WTC11 (cell line): ENCODE measurements at regions not wholly inside any gene's neighbourhood (a gene's known extent, or its start where the extent isn't known, plus 50 kb on each side); places are given as distances from the start of the nearest gene placed in this dataset.

ENCODE experiments used
- ATAC-seq: fragments of 200-7000 bp; cut with Tn5 transposase; 2 replicates; pipeline ENCODE4 v1.10.0; 2021; ENCODE audit warnings: mild to moderate bottlenecking, moderate library complexity
- CTCF ChIA-PET: fragments of 300-600 bp; sonication (Branson Sonifier 250); formaldehyde crosslinking; loops from one replicate; lab custom pipeline; 2021; ENCODE audit warnings: antibody characterized with exemption; lab: Charles Lee
- POLR2A ChIA-PET: fragments of 350-600 bp; sonication (Branson Sonifier 250); formaldehyde crosslinking; loops from one replicate; lab custom pipeline; 2021; ENCODE audit warnings: antibody characterized with exemption; lab: Charles Lee
- DNase-seq: peaks from one replicate; pipeline ENCODE4 v3.0.0; 2021; ENCODE audit warnings: low spot score
- H3K27ac Mint-ChIP-seq: 2 replicates; pipeline ENCODE4 v1.8.0; 2021; ENCODE audit warnings: mixed read lengths
- H3K27me3 Mint-ChIP-seq: 2 replicates; pipeline ENCODE4 v1.8.0; 2021; ENCODE audit warnings: low read depth, mild to moderate bottlenecking, moderate library complexity, mixed read lengths
- H3K36me3 Mint-ChIP-seq: 2 replicates; pipeline ENCODE4 v1.8.0; 2021; ENCODE audit warnings: mixed read lengths
- H3K4me1 Mint-ChIP-seq: 2 replicates; pipeline ENCODE4 v1.8.0; 2022; ENCODE audit warnings: mixed read lengths
- H3K4me3 Mint-ChIP-seq: 2 replicates; pipeline ENCODE4 v1.8.0; 2021; ENCODE audit warnings: mild to moderate bottlenecking, moderate library complexity, mixed read lengths
- H3K9me3 Mint-ChIP-seq: 2 replicates; pipeline ENCODE4 v1.8.0; 2021; ENCODE audit warnings: mixed read lengths
- HMGXB4 ChIP-seq: sonication (generic); formaldehyde crosslinking; IDR thresholded peaks from 2 replicates; pipeline ENCODE4 v1.8.1; 2023; ENCODE audit warnings: mild to moderate bottlenecking, moderate library complexity, missing genetic modification reagents
- NFYB ChIP-seq: sonication (generic); formaldehyde crosslinking; conservative IDR thresholded peaks from 2 replicates; pipeline ENCODE4 v1.8.0; 2022; ENCODE audit warnings: low read depth, missing genetic modification reagents
- PRDM15 ChIP-seq: sonication (generic); formaldehyde crosslinking; IDR thresholded peaks from 2 replicates; pipeline ENCODE4 v1.8.0; 2022; ENCODE audit warnings: missing genetic modification reagents
- PRRX2 ChIP-seq: fragments of 250-450 bp; sonication (Bioruptor Pico); IDR thresholded peaks from 2 replicates; pipeline ENCODE4 v1.8.0; 2021; ENCODE audit warnings: mild to moderate bottlenecking
- SMAD4 ChIP-seq: sonication (generic); formaldehyde crosslinking; IDR thresholded peaks from 2 replicates; pipeline ENCODE4 v1.8.0; 2022; ENCODE audit warnings: mild to moderate bottlenecking, missing genetic modification reagents
- TEAD1 ChIP-seq: sonication (generic); formaldehyde crosslinking; IDR thresholded peaks from 2 replicates; pipeline ENCODE4 v1.8.0; 2022; ENCODE audit warnings: mild to moderate bottlenecking, missing genetic modification reagents
- TEAD4 ChIP-seq: sonication (generic); formaldehyde crosslinking; IDR thresholded peaks from 2 replicates; pipeline ENCODE4 v1.8.0; 2022; ENCODE audit warnings: mild to moderate bottlenecking, missing genetic modification reagents
- ZNF671 ChIP-seq: fragments of 250-450 bp; sonication (Bioruptor Pico); IDR thresholded peaks from 2 replicates; pipeline ENCODE4 v1.8.0; 2021; ENCODE audit warnings: mild to moderate bottlenecking
- TF ChIP-seq, protein P1 (sequence below): fragments of 250-450 bp; sonication (Bioruptor Pico); IDR thresholded peaks from 2 replicates; pipeline ENCODE4 v1.9.0; 2021; ENCODE audit warnings: mild to moderate bottlenecking, borderline replicate concordance
- TF ChIP-seq, protein P2 (sequence below): sonication (generic); formaldehyde crosslinking; IDR thresholded peaks from 2 replicates; pipeline ENCODE4 v1.8.1; 2022; ENCODE audit warnings: low read depth, missing genetic modification reagents, borderline replicate concordance
- TF ChIP-seq, protein P3 (sequence below): sonication (generic); formaldehyde crosslinking; IDR thresholded peaks from 2 replicates; pipeline ENCODE4 v1.8.1; 2022; ENCODE audit warnings: missing genetic modification reagents, borderline replicate concordance
- TF ChIP-seq, protein P4 (sequence below): sonication (generic); formaldehyde crosslinking; IDR thresholded peaks from 2 replicates; pipeline ENCODE4 v1.8.1; 2022; ENCODE audit warnings: mild to moderate bottlenecking, moderate library complexity, missing genetic modification reagents

- TF ChIP-seq, protein P1, sequence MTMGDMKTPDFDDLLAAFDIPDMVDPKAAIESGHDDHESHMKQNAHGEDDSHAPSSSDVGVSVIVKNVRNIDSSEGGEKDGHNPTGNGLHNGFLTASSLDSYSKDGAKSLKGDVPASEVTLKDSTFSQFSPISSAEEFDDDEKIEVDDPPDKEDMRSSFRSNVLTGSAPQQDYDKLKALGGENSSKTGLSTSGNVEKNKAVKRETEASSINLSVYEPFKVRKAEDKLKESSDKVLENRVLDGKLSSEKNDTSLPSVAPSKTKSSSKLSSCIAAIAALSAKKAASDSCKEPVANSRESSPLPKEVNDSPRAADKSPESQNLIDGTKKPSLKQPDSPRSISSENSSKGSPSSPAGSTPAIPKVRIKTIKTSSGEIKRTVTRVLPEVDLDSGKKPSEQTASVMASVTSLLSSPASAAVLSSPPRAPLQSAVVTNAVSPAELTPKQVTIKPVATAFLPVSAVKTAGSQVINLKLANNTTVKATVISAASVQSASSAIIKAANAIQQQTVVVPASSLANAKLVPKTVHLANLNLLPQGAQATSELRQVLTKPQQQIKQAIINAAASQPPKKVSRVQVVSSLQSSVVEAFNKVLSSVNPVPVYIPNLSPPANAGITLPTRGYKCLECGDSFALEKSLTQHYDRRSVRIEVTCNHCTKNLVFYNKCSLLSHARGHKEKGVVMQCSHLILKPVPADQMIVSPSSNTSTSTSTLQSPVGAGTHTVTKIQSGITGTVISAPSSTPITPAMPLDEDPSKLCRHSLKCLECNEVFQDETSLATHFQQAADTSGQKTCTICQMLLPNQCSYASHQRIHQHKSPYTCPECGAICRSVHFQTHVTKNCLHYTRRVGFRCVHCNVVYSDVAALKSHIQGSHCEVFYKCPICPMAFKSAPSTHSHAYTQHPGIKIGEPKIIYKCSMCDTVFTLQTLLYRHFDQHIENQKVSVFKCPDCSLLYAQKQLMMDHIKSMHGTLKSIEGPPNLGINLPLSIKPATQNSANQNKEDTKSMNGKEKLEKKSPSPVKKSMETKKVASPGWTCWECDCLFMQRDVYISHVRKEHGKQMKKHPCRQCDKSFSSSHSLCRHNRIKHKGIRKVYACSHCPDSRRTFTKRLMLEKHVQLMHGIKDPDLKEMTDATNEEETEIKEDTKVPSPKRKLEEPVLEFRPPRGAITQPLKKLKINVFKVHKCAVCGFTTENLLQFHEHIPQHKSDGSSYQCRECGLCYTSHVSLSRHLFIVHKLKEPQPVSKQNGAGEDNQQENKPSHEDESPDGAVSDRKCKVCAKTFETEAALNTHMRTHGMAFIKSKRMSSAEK (CRISPR knock-in tag): no peak
Observed at GRCh38 chr13:47890146-47890814, 110.8 kb downstream of the SUCLA2 start (continued).

DNA sequence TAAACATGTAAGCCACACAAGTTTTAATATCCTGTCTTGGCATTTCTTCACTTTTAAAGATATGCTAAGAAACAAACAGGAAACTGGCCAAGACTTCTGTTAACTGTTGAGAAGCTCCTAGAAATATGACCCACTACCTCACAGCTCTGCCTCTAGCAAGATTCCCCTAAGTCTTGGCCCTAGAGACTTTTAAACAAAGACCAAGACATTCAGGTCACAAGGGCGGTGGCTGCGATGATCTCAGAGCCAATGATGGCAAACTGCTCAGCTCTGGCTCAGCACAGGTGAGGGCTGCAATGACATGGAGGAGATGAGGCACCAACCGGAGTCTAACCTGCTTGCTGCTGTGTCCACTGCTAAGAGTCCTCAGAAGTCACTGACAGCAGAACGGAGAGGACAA is 114.8 kb downstream of the SUCLA2 start:
- Mint-ChIP-seq H3K4me1 (no peaks in the 10 kb centered on the region; the same call in 1 of the 2 replicates), H3K27me3 (no peaks in the 10 kb centered on the region), H3K9me3 (no peaks in the 10 kb centered on the region), H3K4me3 (no peak overlapping the region), H3K36me3 (no peaks in the 10 kb centered on the region), H3K27ac (no peak overlapping the region)
- no peak for DNase-seq
- no peak for TF ChIP-seq SMAD4 (CRISPR knock-in tag)
- no peak for TF ChIP-seq ZNF671 (CRISPR knock-in tag)
- TF ChIP-seq PRDM15 (CRISPR knock-in tag): no peak
- TF ChIP-seq, protein P2, sequence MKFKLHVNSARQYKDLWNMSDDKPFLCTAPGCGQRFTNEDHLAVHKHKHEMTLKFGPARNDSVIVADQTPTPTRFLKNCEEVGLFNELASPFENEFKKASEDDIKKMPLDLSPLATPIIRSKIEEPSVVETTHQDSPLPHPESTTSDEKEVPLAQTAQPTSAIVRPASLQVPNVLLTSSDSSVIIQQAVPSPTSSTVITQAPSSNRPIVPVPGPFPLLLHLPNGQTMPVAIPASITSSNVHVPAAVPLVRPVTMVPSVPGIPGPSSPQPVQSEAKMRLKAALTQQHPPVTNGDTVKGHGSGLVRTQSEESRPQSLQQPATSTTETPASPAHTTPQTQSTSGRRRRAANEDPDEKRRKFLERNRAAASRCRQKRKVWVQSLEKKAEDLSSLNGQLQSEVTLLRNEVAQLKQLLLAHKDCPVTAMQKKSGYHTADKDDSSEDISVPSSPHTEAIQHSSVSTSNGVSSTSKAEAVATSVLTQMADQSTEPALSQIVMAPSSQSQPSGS (CRISPR knock-in tag): no peak
- TF ChIP-seq TEAD4: no peak
- no peak for TF ChIP-seq HMGXB4 (CRISPR knock-in tag)
- TF ChIP-seq PRRX2 (CRISPR knock-in tag): no peak
- TF ChIP-seq TEAD1 (CRISPR knock-in tag): no peak
- TF ChIP-seq, protein P3, sequence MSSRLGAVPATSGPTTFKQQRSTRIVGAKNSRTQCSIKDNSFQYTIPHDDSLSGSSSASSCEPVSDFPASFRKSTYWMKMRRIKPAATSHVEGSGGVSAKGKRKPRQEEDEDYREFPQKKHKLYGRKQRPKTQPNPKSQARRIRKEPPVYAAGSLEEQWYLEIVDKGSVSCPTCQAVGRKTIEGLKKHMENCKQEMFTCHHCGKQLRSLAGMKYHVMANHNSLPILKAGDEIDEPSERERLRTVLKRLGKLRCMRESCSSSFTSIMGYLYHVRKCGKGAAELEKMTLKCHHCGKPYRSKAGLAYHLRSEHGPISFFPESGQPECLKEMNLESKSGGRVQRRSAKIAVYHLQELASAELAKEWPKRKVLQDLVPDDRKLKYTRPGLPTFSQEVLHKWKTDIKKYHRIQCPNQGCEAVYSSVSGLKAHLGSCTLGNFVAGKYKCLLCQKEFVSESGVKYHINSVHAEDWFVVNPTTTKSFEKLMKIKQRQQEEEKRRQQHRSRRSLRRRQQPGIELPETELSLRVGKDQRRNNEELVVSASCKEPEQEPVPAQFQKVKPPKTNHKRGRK: no peak
- TF ChIP-seq NFYB (CRISPR knock-in tag): no peak
- TF ChIP-seq, protein P4, sequence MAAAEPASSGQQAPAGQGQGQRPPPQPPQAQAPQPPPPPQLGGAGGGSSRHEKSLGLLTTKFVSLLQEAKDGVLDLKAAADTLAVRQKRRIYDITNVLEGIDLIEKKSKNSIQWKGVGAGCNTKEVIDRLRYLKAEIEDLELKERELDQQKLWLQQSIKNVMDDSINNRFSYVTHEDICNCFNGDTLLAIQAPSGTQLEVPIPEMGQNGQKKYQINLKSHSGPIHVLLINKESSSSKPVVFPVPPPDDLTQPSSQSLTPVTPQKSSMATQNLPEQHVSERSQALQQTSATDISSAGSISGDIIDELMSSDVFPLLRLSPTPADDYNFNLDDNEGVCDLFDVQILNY (CRISPR knock-in tag): no peak
- ChIA-PET CTCF (no interaction called here), POLR2A (no interaction called here)
- no peak; the same call in none of the 2 replicates for ATAC-seq
